ENCODE measurements at regions not wholly inside any gene's neighbourhood (a gene's known extent, or its start where the extent isn't known, plus 50 kb on each side); places are given as distances from the start of the nearest gene placed in this dataset.

- H4K20me1 ChIP-seq (ENCODE audit: insufficient read depth, low read length) = no peaks in the 10 kb centered on the region
- H3K36me3 ChIP-seq (ENCODE audit: insufficient read depth, low read length) = no peaks in the 10 kb centered on the region
- H2AFZ ChIP-seq (ENCODE audit: low read length) = no peak overlapping the region
- H3K9me3 ChIP-seq (ENCODE audit: low read depth, low read length) = no peaks in the 10 kb centered on the region
- no peak overlapping the region for H3K4me3 ChIP-seq (ENCODE audit: insufficient read depth, low read length)
- H3K79me2 ChIP-seq (ENCODE audit: insufficient read depth, low read length) = no peaks in the 10 kb centered on the region
- no peak overlapping the region for H3K27ac ChIP-seq (ENCODE audit: low read depth, low read length)
- H3K4me2 ChIP-seq (ENCODE audit: insufficient read depth, low read length) = no peak overlapping the region
- TF ChIP-seq, protein P1, sequence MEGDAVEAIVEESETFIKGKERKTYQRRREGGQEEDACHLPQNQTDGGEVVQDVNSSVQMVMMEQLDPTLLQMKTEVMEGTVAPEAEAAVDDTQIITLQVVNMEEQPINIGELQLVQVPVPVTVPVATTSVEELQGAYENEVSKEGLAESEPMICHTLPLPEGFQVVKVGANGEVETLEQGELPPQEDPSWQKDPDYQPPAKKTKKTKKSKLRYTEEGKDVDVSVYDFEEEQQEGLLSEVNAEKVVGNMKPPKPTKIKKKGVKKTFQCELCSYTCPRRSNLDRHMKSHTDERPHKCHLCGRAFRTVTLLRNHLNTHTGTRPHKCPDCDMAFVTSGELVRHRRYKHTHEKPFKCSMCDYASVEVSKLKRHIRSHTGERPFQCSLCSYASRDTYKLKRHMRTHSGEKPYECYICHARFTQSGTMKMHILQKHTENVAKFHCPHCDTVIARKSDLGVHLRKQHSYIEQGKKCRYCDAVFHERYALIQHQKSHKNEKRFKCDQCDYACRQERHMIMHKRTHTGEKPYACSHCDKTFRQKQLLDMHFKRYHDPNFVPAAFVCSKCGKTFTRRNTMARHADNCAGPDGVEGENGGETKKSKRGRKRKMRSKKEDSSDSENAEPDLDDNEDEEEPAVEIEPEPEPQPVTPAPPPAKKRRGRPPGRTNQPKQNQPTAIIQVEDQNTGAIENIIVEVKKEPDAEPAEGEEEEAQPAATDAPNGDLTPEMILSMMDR (IDR thresholded peaks at IDR 0.05; ENCODE audit: extremely low read depth, low read depth, low read length) = no peak
- H3K4me1 ChIP-seq (ENCODE audit: insufficient read depth, low read length) = no peaks in the 10 kb centered on the region
- DNase-seq (ENCODE audit: insufficient read length, low spot score, missing footprints) = no peak
- no peaks in the 10 kb centered on the region for H3K27me3 ChIP-seq (ENCODE audit: insufficient read depth, low read length)
Observed at GRCh38 chr5:133849116-133849515, 119.3 kb downstream of the C5orf15 start.

DNA sequence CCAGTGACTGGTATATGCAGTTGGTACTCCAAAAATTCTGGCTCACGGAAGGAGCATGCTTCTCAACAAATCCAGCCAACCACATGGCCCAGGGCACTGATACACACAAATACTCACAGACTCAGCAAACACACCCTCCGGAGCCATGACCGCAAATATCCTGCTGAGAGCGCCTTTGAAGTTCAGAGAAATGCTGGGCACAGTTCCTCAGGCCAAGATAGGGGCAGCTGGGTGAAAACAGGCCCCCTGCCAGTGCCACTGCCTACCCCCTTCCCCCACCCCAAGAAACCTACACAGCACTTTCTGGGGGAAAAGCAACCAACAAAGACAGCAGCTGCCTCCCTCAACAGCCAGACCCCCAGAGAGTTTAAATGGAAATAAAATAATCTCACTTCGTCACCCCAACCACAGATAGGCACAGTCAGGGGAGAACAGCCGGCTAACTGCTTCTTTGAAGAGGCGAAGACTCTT is 120.0 kb downstream of the C5orf15 start:
- Histone ChIP-seq H3K36me3 (ENCODE audit: insufficient read depth, low read length) (no peaks in the 10 kb centered on the region), H2AFZ (ENCODE audit: low read length) (no peak overlapping the region), H3K27ac (ENCODE audit: low read depth, low read length) (no peak overlapping the region), H3K27me3 (ENCODE audit: insufficient read depth, low read length) (no peaks in the 10 kb centered on the region), H3K79me2 (ENCODE audit: insufficient read depth, low read length) (no peaks in the 10 kb centered on the region), H3K4me3 (ENCODE audit: insufficient read depth, low read length) (no peak overlapping the region), H3K9me3 (ENCODE audit: low read depth, low read length) (no peaks in the 10 kb centered on the region), H4K20me1 (ENCODE audit: insufficient read depth, low read length) (no peaks in the 10 kb centered on the region), H3K4me2 (ENCODE audit: insufficient read depth, low read length) (no peak overlapping the region), H3K4me1 (ENCODE audit: insufficient read depth, low read length) (no peaks in the 10 kb centered on the region)
- TF ChIP-seq, protein P1 (IDR thresholded peaks at IDR 0.05; ENCODE audit: extremely low read depth, low read depth, low read length) = no peak
- DNase-seq (ENCODE audit: insufficient read length, low spot score, missing footprints) = no peak

- Histone ChIP-seq H3K27ac (ENCODE audit: low read depth, low read length) (no peak overlapping the region), H4K20me1 (ENCODE audit: insufficient read depth, low read length) (no peaks in the 10 kb centered on the region), H2AFZ (ENCODE audit: low read length) (no peak overlapping the region), H3K36me3 (ENCODE audit: insufficient read depth, low read length) (no peaks in the 10 kb centered on the region), H3K4me2 (ENCODE audit: insufficient read depth, low read length) (no peak overlapping the region), H3K9me3 (ENCODE audit: low read depth, low read length) (no peaks in the 10 kb centered on the region), H3K27me3 (ENCODE audit: insufficient read depth, low read length) (no peaks in the 10 kb centered on the region), H3K4me1 (ENCODE audit: insufficient read depth, low read length) (no peaks in the 10 kb centered on the region), H3K4me3 (ENCODE audit: insufficient read depth, low read length) (no peak overlapping the region), H3K79me2 (ENCODE audit: insufficient read depth, low read length) (no peaks in the 10 kb centered on the region)
- TF ChIP-seq, protein P1 (IDR thresholded peaks at IDR 0.05; ENCODE audit: extremely low read depth, low read depth, low read length) = no peak
- no peak for DNase-seq (ENCODE audit: insufficient read length, low spot score, missing footprints)
Observed at GRCh38 chr5:133847886-133848285, 120.5 kb downstream of the C5orf15 start.

GRCh38 chr5:133847301-133847700 is 121.1 kb downstream of the C5orf15 start:
- H3K36me3 ChIP-seq (ENCODE audit: insufficient read depth, low read length) = no peaks in the 10 kb centered on the region
- H3K27me3 ChIP-seq (ENCODE audit: insufficient read depth, low read length) = no peaks in the 10 kb centered on the region
- no peaks in the 10 kb centered on the region for H3K4me1 ChIP-seq (ENCODE audit: insufficient read depth, low read length)

More at GRCh38 chr5:133847301-133847700, 121.1 kb downstream of the C5orf15 start:
- Histone ChIP-seq H2AFZ (ENCODE audit: low read length) (no peak overlapping the region), H3K79me2 (ENCODE audit: insufficient read depth, low read length) (no peaks in the 10 kb centered on the region), H3K4me3 (ENCODE audit: insufficient read depth, low read length) (no peak overlapping the region), H3K4me2 (ENCODE audit: insufficient read depth, low read length) (no peak overlapping the region), H3K9me3 (ENCODE audit: low read depth, low read length) (no peaks in the 10 kb centered on the region), H3K27ac (ENCODE audit: low read depth, low read length) (no peak overlapping the region), H4K20me1 (ENCODE audit: insufficient read depth, low read length) (no peaks in the 10 kb centered on the region)
- no peak for DNase-seq (ENCODE audit: insufficient read length, low spot score, missing footprints)
- TF ChIP-seq, protein P1 (IDR thresholded peaks at IDR 0.05; ENCODE audit: extremely low read depth, low read depth, low read length) = no peak
